GM12878 (cell line): ENCODE measurements at regions not wholly inside any gene's neighbourhood (a gene's known extent, or its start where the extent isn't known, plus 50 kb on each side); places are given as distances from the start of the nearest gene placed in this dataset.

Source experiments
- ATAC-seq: fragments of 200-7000 bp; cut with Tn5 transposase; 3 replicates; pipeline ENCODE4 v1.9.1; 2020; ENCODE audit warnings: mild to moderate bottlenecking, moderate library complexity
- BruUV-seq: library from RNA; stranded (reverse); fragments of 400-500 nt; replicated peaks from 2 replicates; lab custom pipeline; 2021; lab: Mats Ljungman, UMichigan
- CTCF ChIA-PET: fragments of 300-600 bp; sonication (Branson Sonifier 250); formaldehyde crosslinking; extraction: SDS; loops from one replicate; lab custom pipeline; 2021; ENCODE audit warnings: inconsistent platforms; lab: Yijun Ruan, JAX
- POLR2A ChIA-PET: fragments of 350-600 bp; formaldehyde crosslinking; extraction: SDS; loops from one replicate; lab custom pipeline; 2021; ENCODE audit warnings: inconsistent platforms; lab: Charles Lee
- RAD21 ChIA-PET: fragments of 300-600 bp; sonication (Branson Sonifier 250); formaldehyde crosslinking; loops from one replicate; lab custom pipeline; 2023; ENCODE audit warnings: antibody characterized with exemption; ENCODE audit not compliant: unreplicated experiment; lab: Charles Lee
- SMC1A ChIA-PET: fragments of 300-600 bp; sonication (Branson Sonifier 250); formaldehyde crosslinking; loops from one replicate; lab custom pipeline; 2023; ENCODE audit not compliant: unreplicated experiment, uncharacterized antibody; lab: Charles Lee
- DNase-seq: peaks from one replicate; pipeline ENCODE4 v3.0.0-alpha.2; 2011; ENCODE audit warnings: low read depth, low spot score
- FAIRE-seq: peaks from 3 replicates; lab custom pipeline; 2011; peaks lifted over from hg19 to GRCh38; lab: Jason Lieb, UNC
- H2AFZ ChIP-seq: 2 replicates; pipeline ENCODE4 v1.6.0; 2011; ENCODE audit warnings: low read depth, low read length, control low read depth; ENCODE audit not compliant: control insufficient read depth
- H3K27ac ChIP-seq: 2 replicates; pipeline ENCODE4 v1.5.1; 2011; ENCODE audit warnings: control low read depth; ENCODE audit not compliant: control insufficient read depth, insufficient read depth
- H3K27me3 ChIP-seq, 2 experiments: replicated peaks in 1 of 2; 2 replicates each; pipeline versions ENCODE4 v1.6.0 to v1.6.1; 2011; ENCODE audit warnings: low read length in 1 of 2; ENCODE audit not compliant: control insufficient read depth in 2 of 2, insufficient read depth in 2 of 2
- H3K36me3 ChIP-seq, 2 experiments: 2 replicates each; pipeline ENCODE4 v1.5.1; 2011; ENCODE audit warnings: low read length in 1 of 2; ENCODE audit not compliant: control insufficient read depth in 2 of 2, insufficient read depth in 2 of 2
- H3K4me1 ChIP-seq: 2 replicates; pipeline ENCODE4 v1.6.1; 2011; ENCODE audit warnings: mild to moderate bottlenecking, low read length, moderate library complexity, mixed read lengths; ENCODE audit not compliant: control insufficient read depth, insufficient read depth
- H3K4me2 ChIP-seq: 2 replicates; pipeline ENCODE4 v1.6.0; 2011; ENCODE audit warnings: control low read depth; ENCODE audit not compliant: control insufficient read depth, insufficient read depth
- H3K4me3 ChIP-seq: fragments of 200-600 bp; sonication (generic); 2 replicates; pipeline ENCODE4 v1.5.1; 2016
- H3K79me2 ChIP-seq: 2 replicates; pipeline ENCODE4 v1.6.0; 2011; ENCODE audit warnings: low read length; ENCODE audit not compliant: control insufficient read depth, insufficient read depth
- H3K9ac ChIP-seq: 2 replicates; pipeline ENCODE4 v1.8.0; 2011; ENCODE audit warnings: low read length, control low read depth, mixed read lengths; ENCODE audit not compliant: control insufficient read depth, insufficient read depth
- H3K9me3 ChIP-seq: replicated peaks from 3 replicates; pipeline ENCODE4 v1.5.1; 2011; ENCODE audit warnings: mild to moderate bottlenecking, low read length; ENCODE audit not compliant: control insufficient read depth, insufficient read depth
- H4K20me1 ChIP-seq: 2 replicates; pipeline ENCODE4 v1.6.0; 2011; ENCODE audit not compliant: control insufficient read depth, insufficient read depth
- CHD2 ChIP-seq: IDR thresholded peaks from 2 replicates; pipeline ENCODE4 v1.6.1; 2011; ENCODE audit warnings: low read depth, low read length, improper control_type of control experiment, borderline replicate concordance
- HDAC6 ChIP-seq: fragments of 200-600 bp; sonication (generic); IDR thresholded peaks from one replicate; pipeline ENCODE4 v1.8.0; 2017; ENCODE audit warnings: antibody characterized with exemption; ENCODE audit not compliant: unreplicated experiment
- MTA2 ChIP-seq: fragments of 450-650 bp; IDR thresholded peaks from 2 replicates; pipeline ENCODE4 v1.6.1; 2016; ENCODE audit warnings: low read depth, mild to moderate bottlenecking, moderate library complexity
- MYB ChIP-seq: fragments of 150-350 bp; IDR thresholded peaks from 2 replicates; pipeline ENCODE4 v1.6.1; 2014; ENCODE audit warnings: mild to moderate bottlenecking, low read depth, low read length, borderline replicate concordance
- NR2F1 ChIP-seq: fragments of 450-650 bp; conservative IDR thresholded peaks from 2 replicates; pipeline ENCODE4 v1.6.1; 2017; ENCODE audit warnings: mild to moderate bottlenecking
- PAX5 ChIP-seq: IDR thresholded peaks from 2 replicates; pipeline ENCODE4 v1.6.1; 2011; ENCODE audit warnings: low read depth, low read length, borderline replicate concordance
- YY1 ChIP-seq: IDR thresholded peaks from 2 replicates; pipeline ENCODE4 v1.6.1; 2011; ENCODE audit warnings: low read depth, mild to moderate bottlenecking, low read length
- ZBED1 ChIP-seq: IDR thresholded peaks from 2 replicates; pipeline ENCODE4 v1.6.1; 2016; ENCODE audit warnings: borderline replicate concordance
- WGBS: methylation state at CpG from one replicate; pipeline ENCODE4 v1.1.6; 2016; ENCODE audit warnings: low lambda C conversion rate; ENCODE audit not compliant: insufficient replicate concordance, insufficient coverage; ENCODE audit errors: missing lambda C conversion rate; 5-methylcytosine and 5-hydroxymethylcytosine counted together
- in situ Hi-C: fragments of 300-500 bp; cut with MboI; formaldehyde crosslinking; loops from 9 replicates; pipeline ENCODE4 v1.14.3; 2018; ENCODE audit warnings: mixed read lengths
- intact Hi-C: fragments of 100-400 bp; cut with micrococcal nuclease; formaldehyde crosslinking; loops from one replicate; pipeline ENCODE4 v1.14.2; 2022; ENCODE audit not compliant: unreplicated experiment
- TF ChIP-seq, protein P1 (sequence below): IDR thresholded peaks from 2 replicates; pipeline ENCODE4 v1.6.1; 2012; ENCODE audit warnings: mild to moderate bottlenecking, low read depth, low read length
- TF ChIP-seq, protein P2 (sequence below): fragments of 450-650 bp; formaldehyde crosslinking; IDR thresholded peaks from 2 replicates; pipeline ENCODE4 v1.4.0; 2022; ENCODE audit warnings: mild to moderate bottlenecking, moderate library complexity

DNA sequence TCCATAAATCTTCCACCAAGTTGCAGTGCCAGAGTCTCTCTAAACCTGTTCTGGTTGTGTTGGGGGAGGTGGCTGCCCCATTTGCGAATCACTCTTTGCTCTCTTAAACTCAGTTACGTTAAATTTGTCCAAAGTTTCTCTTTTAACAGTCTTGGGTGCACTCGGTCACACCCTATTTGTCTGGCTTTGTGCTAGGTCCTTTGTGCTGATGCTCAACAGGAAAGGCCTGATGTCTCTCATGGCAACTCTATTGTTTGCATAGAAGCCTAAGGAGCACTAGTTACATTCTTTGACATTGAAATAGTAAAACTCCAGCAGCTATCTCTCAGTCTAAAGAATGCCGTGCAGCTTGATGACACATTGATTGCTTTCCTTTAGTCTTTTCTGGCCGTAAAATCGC lies 105.1 kb downstream of the TRMT11 start:
- ATAC-seq, result no peak
- Histone ChIP-seq H3K9me3 (no peaks in the 10 kb centered on the region), H2AFZ (no peak overlapping the region), H3K27ac (no peak overlapping the region), H3K4me3 (no peak overlapping the region), H3K4me1 (no peaks in the 10 kb centered on the region), H3K27me3 (no peaks in the 10 kb centered on the region), H4K20me1 (no peaks in the 10 kb centered on the region), H3K36me3 (no peaks in the 10 kb centered on the region), H3K9ac (no peak overlapping the region), H3K79me2 (no peaks in the 10 kb centered on the region), H3K4me2 (no peak overlapping the region)
- POLR2A ChIA-PET, result no interaction called here
- FAIRE-seq, result no peak
- RAD21 ChIA-PET, result no interaction called here
- no TSS peak for BruUV-seq
- SMC1A ChIA-PET, result interaction anchor here (1.0 to 1.6 kb wide), 2 partner anchors 9 to 74 kb away, joined by 3 to 4 read pairs; no protein-coding TSS in a partner anchor
- CTCF ChIA-PET, result no interaction called here
- in situ Hi-C loops, result no loop called here
- TF ChIP-seq, protein P1, sequence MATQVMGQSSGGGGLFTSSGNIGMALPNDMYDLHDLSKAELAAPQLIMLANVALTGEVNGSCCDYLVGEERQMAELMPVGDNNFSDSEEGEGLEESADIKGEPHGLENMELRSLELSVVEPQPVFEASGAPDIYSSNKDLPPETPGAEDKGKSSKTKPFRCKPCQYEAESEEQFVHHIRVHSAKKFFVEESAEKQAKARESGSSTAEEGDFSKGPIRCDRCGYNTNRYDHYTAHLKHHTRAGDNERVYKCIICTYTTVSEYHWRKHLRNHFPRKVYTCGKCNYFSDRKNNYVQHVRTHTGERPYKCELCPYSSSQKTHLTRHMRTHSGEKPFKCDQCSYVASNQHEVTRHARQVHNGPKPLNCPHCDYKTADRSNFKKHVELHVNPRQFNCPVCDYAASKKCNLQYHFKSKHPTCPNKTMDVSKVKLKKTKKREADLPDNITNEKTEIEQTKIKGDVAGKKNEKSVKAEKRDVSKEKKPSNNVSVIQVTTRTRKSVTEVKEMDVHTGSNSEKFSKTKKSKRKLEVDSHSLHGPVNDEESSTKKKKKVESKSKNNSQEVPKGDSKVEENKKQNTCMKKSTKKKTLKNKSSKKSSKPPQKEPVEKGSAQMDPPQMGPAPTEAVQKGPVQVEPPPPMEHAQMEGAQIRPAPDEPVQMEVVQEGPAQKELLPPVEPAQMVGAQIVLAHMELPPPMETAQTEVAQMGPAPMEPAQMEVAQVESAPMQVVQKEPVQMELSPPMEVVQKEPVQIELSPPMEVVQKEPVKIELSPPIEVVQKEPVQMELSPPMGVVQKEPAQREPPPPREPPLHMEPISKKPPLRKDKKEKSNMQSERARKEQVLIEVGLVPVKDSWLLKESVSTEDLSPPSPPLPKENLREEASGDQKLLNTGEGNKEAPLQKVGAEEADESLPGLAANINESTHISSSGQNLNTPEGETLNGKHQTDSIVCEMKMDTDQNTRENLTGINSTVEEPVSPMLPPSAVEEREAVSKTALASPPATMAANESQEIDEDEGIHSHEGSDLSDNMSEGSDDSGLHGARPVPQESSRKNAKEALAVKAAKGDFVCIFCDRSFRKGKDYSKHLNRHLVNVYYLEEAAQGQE, result no peak
- DNase-seq, result no peak
- WGBS, result 96% methylated on average over 6 of the region's 6 CpGs
- intact Hi-C loops, result no loop called here

DNA sequence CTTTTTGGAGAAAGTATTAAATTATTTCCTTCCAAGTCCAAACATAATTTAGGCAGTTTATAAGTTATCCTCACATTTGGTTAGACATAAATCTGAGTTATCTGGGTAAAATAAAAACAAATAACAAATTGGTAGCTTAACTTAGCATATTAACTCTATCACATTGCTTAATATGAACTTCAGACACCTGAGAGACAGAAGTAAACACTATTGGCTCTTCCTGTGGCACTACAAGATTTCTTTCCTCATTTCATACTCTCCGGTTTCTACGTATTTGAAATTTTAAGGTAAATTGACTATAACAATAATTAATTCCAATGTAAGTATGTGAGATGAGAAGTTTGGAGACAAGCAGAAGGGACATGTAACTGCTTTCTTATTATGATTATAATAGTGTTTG lies 106.8 kb downstream of the TRMT11 start:
- Histone ChIP-seq H3K4me1 (no peaks in the 10 kb centered on the region), H3K9me3 (no peaks in the 10 kb centered on the region), H3K4me3 (no peak overlapping the region), H4K20me1 (no peaks in the 10 kb centered on the region), H3K4me2 (no peak overlapping the region), H3K79me2 (no peaks in the 10 kb centered on the region), H3K27me3 (no peaks in the 10 kb centered on the region), H3K9ac (no peak overlapping the region), H3K27ac (no peak overlapping the region), H2AFZ (no peak overlapping the region), H3K36me3 (no peaks in the 10 kb centered on the region)
- FAIRE-seq, result no peak
- BruUV-seq, result no TSS peak
- ChIA-PET POLR2A (no interaction called here), RAD21 (no interaction called here), CTCF (interaction anchor here (1.8 kb wide), 1 partner anchor 13 kb away, joined by 5 read pairs; no protein-coding TSS in a partner anchor), SMC1A (interaction anchor here (2.0 kb wide), 1 partner anchor 9 kb away, joined by 9 read pairs; no protein-coding TSS in a partner anchor)
- no peak for DNase-seq
- intact Hi-C loops (no loop called here), in situ Hi-C loops (no loop called here)
- 97% methylated on average over 2 of the region's 2 CpGs for WGBS
- no peak for ATAC-seq
- no peak for TF ChIP-seq MYB
- TF ChIP-seq ZBED1, result no peak
- TF ChIP-seq PAX5, result no peak
- TF ChIP-seq, protein P2, sequence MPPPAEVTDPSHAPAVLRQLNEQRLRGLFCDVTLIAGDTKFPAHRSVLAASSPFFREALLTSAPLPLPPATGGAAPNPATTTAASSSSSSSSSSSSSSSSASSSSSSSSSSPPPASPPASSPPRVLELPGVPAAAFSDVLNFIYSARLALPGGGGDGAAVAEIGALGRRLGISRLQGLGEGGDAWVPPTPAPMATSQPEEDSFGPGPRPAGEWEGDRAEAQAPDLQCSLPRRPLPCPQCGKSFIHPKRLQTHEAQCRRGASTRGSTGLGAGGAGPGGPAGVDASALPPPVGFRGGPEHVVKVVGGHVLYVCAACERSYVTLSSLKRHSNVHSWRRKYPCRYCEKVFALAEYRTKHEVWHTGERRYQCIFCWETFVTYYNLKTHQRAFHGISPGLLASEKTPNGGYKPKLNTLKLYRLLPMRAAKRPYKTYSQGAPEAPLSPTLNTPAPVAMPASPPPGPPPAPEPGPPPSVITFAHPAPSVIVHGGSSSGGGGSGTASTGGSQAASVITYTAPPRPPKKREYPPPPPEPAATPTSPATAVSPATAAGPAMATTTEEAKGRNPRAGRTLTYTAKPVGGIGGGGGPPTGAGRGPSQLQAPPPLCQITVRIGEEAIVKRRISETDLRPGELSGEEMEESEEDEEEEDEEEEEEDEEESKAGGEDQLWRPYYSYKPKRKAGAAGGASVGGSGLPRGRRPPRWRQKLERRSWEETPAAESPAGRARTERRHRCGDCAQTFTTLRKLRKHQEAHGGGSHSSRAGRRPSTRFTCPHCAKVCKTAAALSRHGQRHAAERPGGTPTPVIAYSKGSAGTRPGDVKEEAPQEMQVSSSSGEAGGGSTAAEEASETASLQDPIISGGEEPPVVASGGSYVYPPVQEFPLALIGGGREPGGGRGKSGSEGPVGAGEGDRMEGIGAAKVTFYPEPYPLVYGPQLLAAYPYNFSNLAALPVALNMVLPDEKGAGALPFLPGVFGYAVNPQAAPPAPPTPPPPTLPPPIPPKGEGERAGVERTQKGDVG (CRISPR knock-in tag), result no peak
- TF ChIP-seq CHD2, result no peak
- TF ChIP-seq MTA2, result no peak
- no peak for TF ChIP-seq NR2F1
- no peak for TF ChIP-seq HDAC6
- TF ChIP-seq YY1, result no peak
